ENCODE measurements at regions not wholly inside any gene's neighbourhood (a gene's known extent, or its start where the extent isn't known, plus 50 kb on each side); places are given as distances from the start of the nearest gene placed in this dataset.
"Not testable (repeated sequence)": the region's sequence is repeated elsewhere in the genome, so short reads cannot be mapped to it uniquely, and the experiment has no call there.

GRCh38 chr4:100875296-100876068 lies 357.7 kb upstream of the EMCN start:
- Histone ChIP-seq H3K36me3 (ENCODE audit: control insufficient read depth in 2 of 2, insufficient read depth in 1 of 2, low read length in 2 of 2) (no peaks in the 10 kb centered on the region), H3K9me3 (ENCODE audit: control insufficient read depth, insufficient read depth, low read depth, low read length) (no peaks in the 10 kb centered on the region), H3K4me3 (ENCODE audit: low read depth, low read length) (no peak overlapping the region), H3K27ac (ENCODE audit: extremely low read depth, low read depth, low read length) (no peak overlapping the region), H3K4me1 (ENCODE audit: control insufficient read depth, insufficient read depth, low read length) (no peaks in the 10 kb centered on the region)
- ChIA-PET POLR2A (no interaction called here), CTCF (no interaction called here)
- TF ChIP-seq, protein P1, sequence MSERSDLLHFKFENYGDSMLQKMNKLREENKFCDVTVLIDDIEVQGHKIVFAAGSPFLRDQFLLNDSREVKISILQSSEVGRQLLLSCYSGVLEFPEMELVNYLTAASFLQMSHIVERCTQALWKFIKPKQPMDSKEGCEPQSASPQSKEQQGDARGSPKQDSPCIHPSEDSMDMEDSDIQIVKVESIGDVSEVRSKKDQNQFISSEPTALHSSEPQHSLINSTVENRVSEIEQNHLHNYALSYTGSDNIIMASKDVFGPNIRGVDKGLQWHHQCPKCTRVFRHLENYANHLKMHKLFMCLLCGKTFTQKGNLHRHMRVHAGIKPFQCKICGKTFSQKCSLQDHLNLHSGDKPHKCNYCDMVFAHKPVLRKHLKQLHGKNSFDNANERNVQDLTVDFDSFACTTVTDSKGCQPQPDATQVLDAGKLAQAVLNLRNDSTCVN (tag by site-specific recombination; optimal IDR thresholded peaks at IDR 0.05), result no peak

DNA sequence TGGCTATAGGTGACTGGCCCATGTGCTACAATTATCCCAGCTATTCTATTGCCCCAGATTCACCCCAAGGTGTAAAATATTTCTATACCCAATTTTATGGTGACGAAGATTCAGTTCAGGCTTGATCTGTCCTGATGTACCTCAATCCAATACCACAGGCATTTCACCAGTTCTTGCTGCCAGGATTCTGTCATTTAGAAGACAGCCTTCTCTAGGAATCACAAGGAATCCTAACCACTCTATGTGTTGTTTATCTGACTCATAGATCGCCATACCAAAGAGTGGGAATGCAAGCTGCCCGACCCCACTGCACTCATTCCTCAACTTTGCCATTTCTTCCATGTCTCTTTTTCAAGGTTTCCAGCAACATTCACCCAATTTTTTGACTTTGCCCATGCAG lies 355.0 kb upstream of the EMCN start:
- no peaks in the 10 kb centered on the region for H3K9me3 ChIP-seq (ENCODE audit: control insufficient read depth, insufficient read depth, low read depth, low read length)
- ChIA-PET CTCF (no interaction called here), POLR2A (no interaction called here)
- H3K4me1 ChIP-seq (ENCODE audit: control insufficient read depth, insufficient read depth, low read length), result no peaks in the 10 kb centered on the region
- H3K27ac ChIP-seq (ENCODE audit: extremely low read depth, low read depth, low read length), result no peak overlapping the region
- no peaks in the 10 kb centered on the region for H3K36me3 ChIP-seq (ENCODE audit: control insufficient read depth in 2 of 2, insufficient read depth in 1 of 2, low read length in 2 of 2)
- TF ChIP-seq ZNF791 (tag by site-specific recombination; IDR thresholded peaks at IDR 0.05) (no peak), ZFP37 (tag by site-specific recombination; IDR thresholded peaks at IDR 0.05) (no peak)
- H3K4me3 ChIP-seq (ENCODE audit: low read depth, low read length), result no peak overlapping the region

GRCh38 chr4:100870940-100871772 lies 353.3 kb upstream of the EMCN start:
- no peaks in the 10 kb centered on the region for H3K36me3 ChIP-seq (ENCODE audit: control insufficient read depth in 2 of 2, insufficient read depth in 1 of 2, low read length in 2 of 2)
- TF ChIP-seq ZNF629 (tag by site-specific recombination; IDR thresholded peaks at IDR 0.05), result no peak
- no peak for TF ChIP-seq OVOL3 (tag by site-specific recombination; IDR thresholded peaks at IDR 0.05)
- TF ChIP-seq SALL2 (tag by site-specific recombination; IDR thresholded peaks at IDR 0.05; ENCODE audit: borderline replicate concordance), result no peak
- POLR2A ChIA-PET, result no interaction called here
- CTCF ChIA-PET, result no interaction called here
- H3K27ac ChIP-seq (ENCODE audit: extremely low read depth, low read depth, low read length), result no peak overlapping the region
- no peak overlapping the region for H3K4me3 ChIP-seq (ENCODE audit: low read depth, low read length)
- H3K4me1 ChIP-seq (ENCODE audit: control insufficient read depth, insufficient read depth, low read length), result no peaks in the 10 kb centered on the region
- H3K9me3 ChIP-seq (ENCODE audit: control insufficient read depth, insufficient read depth, low read depth, low read length), result no peaks in the 10 kb centered on the region

DNA sequence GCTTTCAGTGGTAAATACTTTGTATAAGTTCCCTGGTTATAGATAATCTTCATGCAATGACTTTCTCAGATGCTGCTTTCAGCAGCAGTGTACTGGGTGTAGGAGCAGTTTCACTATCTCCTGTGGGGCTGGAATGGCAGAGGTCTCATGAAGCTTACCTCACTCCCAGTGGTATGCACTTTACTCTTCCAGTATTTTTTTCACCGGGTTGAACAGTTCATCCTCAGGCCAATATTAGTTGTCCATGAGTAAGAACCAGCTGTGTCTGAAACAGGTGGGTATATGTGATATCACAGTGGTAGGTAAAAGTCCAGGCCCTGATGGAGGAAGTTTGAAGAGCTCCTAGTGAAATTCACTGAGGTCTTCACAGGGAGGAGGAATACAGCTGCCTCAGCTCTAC lies 351.5 kb upstream of the EMCN start:
- H3K4me3 ChIP-seq (ENCODE audit: low read depth, low read length), result no peak overlapping the region
- ChIA-PET POLR2A (no interaction called here), CTCF (no interaction called here)
- no peak overlapping the region for H3K27ac ChIP-seq (ENCODE audit: extremely low read depth, low read depth, low read length)
- H3K4me1 ChIP-seq (ENCODE audit: control insufficient read depth, insufficient read depth, low read length), result no peaks in the 10 kb centered on the region
- no peaks in the 10 kb centered on the region for H3K36me3 ChIP-seq (ENCODE audit: control insufficient read depth in 2 of 2, insufficient read depth in 1 of 2, low read length in 2 of 2)
- no peak for TF ChIP-seq ZNF404 (tag by site-specific recombination; IDR thresholded peaks at IDR 0.05)
- TF ChIP-seq ZNF37A (tag by site-specific recombination; IDR thresholded peaks at IDR 0.05), result no peak
- H3K9me3 ChIP-seq (ENCODE audit: control insufficient read depth, insufficient read depth, low read depth, low read length), result no peaks in the 10 kb centered on the region

- H3K4me1 ChIP-seq (ENCODE audit: control insufficient read depth, insufficient read depth, low read length); H3K9me3 ChIP-seq (ENCODE audit: control insufficient read depth, insufficient read depth, low read depth, low read length); POLR2A ChIA-PET; H3K4me3 ChIP-seq (ENCODE audit: low read depth, low read length); H3K36me3 ChIP-seq (ENCODE audit: control insufficient read depth in 2 of 2, insufficient read depth in 1 of 2, low read length in 2 of 2); H3K27ac ChIP-seq (ENCODE audit: extremely low read depth, low read depth, low read length); CTCF ChIA-PET: not testable (repeated sequence)
These were observed 350.5 kb upstream of the EMCN start for GRCh38 chr4:100868281-100868680.

DNA sequence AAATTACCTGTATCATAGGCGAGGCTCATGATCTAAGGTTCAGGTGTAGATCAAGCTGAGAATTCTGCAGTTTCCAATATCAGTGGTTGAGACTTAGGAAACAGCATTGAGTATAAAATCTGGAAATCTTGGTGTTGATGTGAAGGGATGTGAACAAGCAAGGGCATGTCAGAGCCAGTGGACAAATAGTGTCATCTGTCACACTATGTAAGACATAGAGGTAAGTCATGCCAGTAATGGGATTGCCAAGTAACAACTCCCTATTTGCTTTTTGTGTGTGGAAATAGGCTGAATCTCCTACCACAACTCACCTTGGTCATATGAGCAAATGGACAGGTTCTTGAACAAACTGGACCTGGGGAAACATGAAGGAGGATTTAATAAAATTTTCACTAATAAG lies 334.5 kb upstream of the EMCN start:
- CTCF ChIA-PET, result interaction anchor here (0.6 kb wide), 1 partner anchor 9 kb away, joined by 3 read pairs; no protein-coding TSS in a partner anchor
- TF ChIP-seq PRDM2 (tag by site-specific recombination; IDR thresholded peaks at IDR 0.05; ENCODE audit: borderline replicate concordance) (no peak), BCL6B (tag by site-specific recombination; IDR thresholded peaks at IDR 0.05) (no peak)

More for the DNA sequence above, 334.5 kb upstream of the EMCN start:
- POLR2A ChIA-PET, result no interaction called here
- H3K4me1 ChIP-seq (ENCODE audit: control insufficient read depth, insufficient read depth, low read length), result no peaks in the 10 kb centered on the region
- H3K36me3 ChIP-seq (ENCODE audit: control insufficient read depth in 2 of 2, insufficient read depth in 1 of 2, low read length in 2 of 2), result no peaks in the 10 kb centered on the region
- H3K4me3 ChIP-seq (ENCODE audit: low read depth, low read length), result no peak overlapping the region
- H3K27ac ChIP-seq (ENCODE audit: extremely low read depth, low read depth, low read length), result no peak overlapping the region
- H3K9me3 ChIP-seq (ENCODE audit: control insufficient read depth, insufficient read depth, low read depth, low read length), result no peaks in the 10 kb centered on the region

Measured in HEK293 (cell line).